ENCODE measurements at regions not wholly inside any gene's neighbourhood (a gene's known extent, or its start where the extent isn't known, plus 50 kb on each side); places are given as distances from the start of the nearest gene placed in this dataset.

DNA sequence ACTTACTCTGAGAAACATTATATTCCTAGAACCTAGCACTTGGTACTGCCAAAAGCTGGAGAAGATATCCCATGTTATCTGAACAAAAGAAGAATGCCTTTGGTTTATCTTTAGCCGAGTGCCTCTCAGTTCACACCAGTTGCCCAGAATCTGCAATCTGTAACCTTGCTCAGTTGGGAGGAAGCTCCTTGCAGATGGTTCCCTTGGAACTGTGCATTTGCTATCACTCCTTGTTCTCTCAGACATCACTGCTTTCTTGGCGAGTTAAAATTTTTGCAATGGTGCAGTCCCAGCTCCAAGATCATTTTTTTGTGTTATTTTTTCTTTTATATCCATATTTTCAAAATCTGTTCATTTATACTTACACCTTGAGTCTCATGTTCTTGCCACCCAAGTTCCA is 446.5 kb downstream of the KCNJ2 start:
- TF ChIP-seq CTCF (conservative IDR thresholded peaks at IDR 0.05 in 1 of 2, IDR thresholded peaks at IDR 0.05 in 1 of 2; ENCODE audit: extremely low read depth in 1 of 2, insufficient read depth in 1 of 2, low read depth in 1 of 2, low read length in 2 of 2) (no peak), EZH2 (IDR thresholded peaks at IDR 0.05; ENCODE audit: borderline replicate concordance, low read length) (no peak)

Measured in mammary epithelial cell (primary cell).